H9 (cell line): ENCODE measurements at regions not wholly inside any gene's neighbourhood (a gene's known extent, or its start where the extent isn't known, plus 50 kb on each side); places are given as distances from the start of the nearest gene placed in this dataset.

Experiments
- DNase-seq: peaks from one replicate; pipeline ENCODE4 v3.0.0-alpha.2; 2017
- H2AFZ ChIP-seq: one replicate; pipeline ENCODE4 v1.6.1; 2013; ENCODE audit warnings: mild to moderate bottlenecking, low read length, control low read depth, moderate library complexity
- H2AK5ac ChIP-seq: 2 replicates; pipeline ENCODE4 v1.6.1; 2013; ENCODE audit warnings: low read length, control low read depth, mixed read lengths; ENCODE audit not compliant: insufficient read length
- H2BK120ac ChIP-seq: one replicate; pipeline ENCODE4 v1.6.1; 2013; ENCODE audit warnings: low read depth, mild to moderate bottlenecking, low read length, control low read depth, inconsistent platforms; ENCODE audit not compliant: poor library complexity, severe bottlenecking
- H2BK12ac ChIP-seq: 2 replicates; pipeline ENCODE4 v1.6.1; 2013; ENCODE audit warnings: low read length, control low read depth, mixed read lengths, low read depth; ENCODE audit not compliant: insufficient read length
- H2BK15ac ChIP-seq: 2 replicates; pipeline ENCODE4 v1.6.1; 2013; ENCODE audit warnings: low read depth, low read length, control low read depth
- H2BK20ac ChIP-seq: one replicate; pipeline ENCODE4 v1.6.1; 2013; ENCODE audit warnings: low read depth, mild to moderate bottlenecking, low read length, control low read depth, inconsistent platforms; ENCODE audit not compliant: poor library complexity, severe bottlenecking
- H2BK5ac ChIP-seq: 2 replicates; pipeline ENCODE4 v1.6.1; 2013; ENCODE audit warnings: low read length, control low read depth, mixed read lengths; ENCODE audit not compliant: insufficient read length
- H3K14ac ChIP-seq: 2 replicates; pipeline ENCODE4 v1.6.1; 2013; ENCODE audit warnings: low read length, control low read depth; ENCODE audit not compliant: insufficient read depth
- H3K18ac ChIP-seq: 2 replicates; pipeline ENCODE4 v1.6.1; 2013; ENCODE audit warnings: low read depth, mild to moderate bottlenecking, mixed read lengths, low read length, control low read depth; ENCODE audit not compliant: insufficient read length
- H3K23ac ChIP-seq: 2 replicates; pipeline ENCODE4 v1.6.1; 2013; ENCODE audit warnings: low read length, control low read depth, mixed read lengths, low read depth; ENCODE audit not compliant: insufficient read length
- H3K23me2 ChIP-seq: 2 replicates; pipeline ENCODE4 v1.6.1; 2013; ENCODE audit warnings: low read depth, mild to moderate bottlenecking, mixed read lengths, low read length, control low read depth; ENCODE audit not compliant: insufficient read length, poor library complexity, severe bottlenecking
- H3K27ac ChIP-seq: 2 replicates; pipeline ENCODE4 v1.5.1; 2013; ENCODE audit warnings: low read length, control low read depth, mixed read lengths, low read depth; ENCODE audit not compliant: insufficient read length
- H3K27me3 ChIP-seq: 2 replicates; pipeline ENCODE4 v1.6.1; 2013; ENCODE audit warnings: low read length, control low read depth, inconsistent platforms; ENCODE audit not compliant: insufficient read depth
- H3K4ac ChIP-seq: 2 replicates; pipeline ENCODE4 v1.6.1; 2013; ENCODE audit warnings: low read depth, mild to moderate bottlenecking, control low read depth, inconsistent platforms, low read length, moderate library complexity
- H3K4me1 ChIP-seq: 2 replicates; pipeline ENCODE4 v1.6.1; 2013; ENCODE audit warnings: low read length, control low read depth, inconsistent platforms; ENCODE audit not compliant: insufficient read depth
- H3K4me2 ChIP-seq: 2 replicates; pipeline ENCODE4 v1.6.1; 2013; ENCODE audit warnings: low read length, control low read depth, mixed read lengths; ENCODE audit not compliant: insufficient read length, insufficient read depth
- H3K56ac ChIP-seq: 2 replicates; pipeline ENCODE4 v1.6.1; 2013; ENCODE audit warnings: low read depth, mild to moderate bottlenecking, mixed read lengths, low read length, control low read depth; ENCODE audit not compliant: insufficient read length
- H3K79me1 ChIP-seq: 2 replicates; pipeline ENCODE4 v1.6.1; 2013; ENCODE audit warnings: low read depth, mild to moderate bottlenecking, moderate library complexity, low read length, control low read depth, inconsistent platforms; ENCODE audit not compliant: insufficient read depth, poor library complexity, severe bottlenecking
- H3K79me2 ChIP-seq: 2 replicates; pipeline ENCODE4 v1.6.1; 2013; ENCODE audit warnings: low read length, control low read depth, inconsistent platforms; ENCODE audit not compliant: insufficient read depth
- H3K9ac ChIP-seq: 2 replicates; pipeline ENCODE4 v1.6.1; 2013; ENCODE audit warnings: low read length, control low read depth, mixed read lengths; ENCODE audit not compliant: insufficient read length; ENCODE audit errors: extremely low read depth
- H3K9me3 ChIP-seq: one replicate; pipeline ENCODE4 v1.6.1; 2013; ENCODE audit warnings: low read depth, low read length, inconsistent platforms; ENCODE audit not compliant: control insufficient read depth
- H3T11ph ChIP-seq: one replicate; pipeline ENCODE4 v1.6.1; 2013; ENCODE audit warnings: mild to moderate bottlenecking, low read length, control low read depth, inconsistent platforms
- H4K20me1 ChIP-seq: one replicate; pipeline ENCODE4 v1.6.1; 2013; ENCODE audit not compliant: control insufficient read depth, insufficient read length, insufficient read depth
- H4K5ac ChIP-seq: 2 replicates; pipeline ENCODE4 v1.6.1; 2013; ENCODE audit warnings: low read depth, mild to moderate bottlenecking, mixed read lengths, low read length, control low read depth; ENCODE audit not compliant: insufficient read length
- H4K8ac ChIP-seq: replicated peaks from 2 replicates; pipeline ENCODE4 v1.6.1; 2013; ENCODE audit warnings: low read length, control low read depth, mixed read lengths, low read depth; ENCODE audit not compliant: insufficient read length
- H4K91ac ChIP-seq: 2 replicates; pipeline ENCODE4 v1.6.1; 2013; ENCODE audit warnings: low read depth, mild to moderate bottlenecking, moderate library complexity, mixed read lengths, low read length, control low read depth; ENCODE audit not compliant: insufficient read length
- H3K27ac Mint-ChIP-seq, 3 experiments: 2 replicates in 2 of 3; 3 replicates in 1 of 3; pipeline ENCODE4 v1.8.0; 2020 to 2021; ENCODE audit warnings: mixed read lengths in 3 of 3, mild to moderate bottlenecking in 1 of 3, moderate library complexity in 1 of 3
- H3K27me3 Mint-ChIP-seq: 2 replicates; pipeline ENCODE4 v1.8.0; 2021; ENCODE audit warnings: low read depth, mild to moderate bottlenecking, moderate library complexity, mixed read lengths
- H3K36me3 Mint-ChIP-seq, 3 experiments: 2 replicates in 2 of 3; 3 replicates in 1 of 3; pipeline ENCODE4 v1.8.0; 2020 to 2021; ENCODE audit warnings: low read depth in 3 of 3, mixed read lengths in 3 of 3; ENCODE audit not compliant: insufficient read depth in 1 of 3
- H3K4me1 Mint-ChIP-seq, 2 experiments: 2 replicates each; pipeline ENCODE4 v1.8.0; 2020; ENCODE audit warnings: mixed read lengths in 2 of 2
- H3K4me3 Mint-ChIP-seq, 2 experiments: 2 replicates in 1 of 2; 3 replicates in 1 of 2; pipeline ENCODE4 v1.8.0; 2020 to 2021; ENCODE audit warnings: mild to moderate bottlenecking in 2 of 2, mixed read lengths in 2 of 2, moderate library complexity in 1 of 2
- H3K9me3 Mint-ChIP-seq, 2 experiments: 2 replicates in 1 of 2; 3 replicates in 1 of 2; pipeline ENCODE4 v1.8.0; 2020; ENCODE audit warnings: mild to moderate bottlenecking in 2 of 2, mixed read lengths in 2 of 2, moderate library complexity in 1 of 2
- WGBS: extraction: QIAGEN DNeasy Blood & Tissue Kit; methylation state at CpG from one replicate; pipeline ENCODE4 v1.1.7; 2013; ENCODE audit warnings: missing lambda C conversion rate, low lambda C conversion rate, mixed read lengths; ENCODE audit not compliant: insufficient read length; ENCODE audit errors: extremely low coverage; 5-methylcytosine and 5-hydroxymethylcytosine counted together
- TF ChIP-seq, protein P1 (sequence below): fragments of 200-600 bp; sonication (generic); conservative IDR thresholded peaks from 3 replicates; pipeline ENCODE4 v1.8.0; 2021; ENCODE audit warnings: antibody characterized with exemption, mild to moderate bottlenecking

DNA sequence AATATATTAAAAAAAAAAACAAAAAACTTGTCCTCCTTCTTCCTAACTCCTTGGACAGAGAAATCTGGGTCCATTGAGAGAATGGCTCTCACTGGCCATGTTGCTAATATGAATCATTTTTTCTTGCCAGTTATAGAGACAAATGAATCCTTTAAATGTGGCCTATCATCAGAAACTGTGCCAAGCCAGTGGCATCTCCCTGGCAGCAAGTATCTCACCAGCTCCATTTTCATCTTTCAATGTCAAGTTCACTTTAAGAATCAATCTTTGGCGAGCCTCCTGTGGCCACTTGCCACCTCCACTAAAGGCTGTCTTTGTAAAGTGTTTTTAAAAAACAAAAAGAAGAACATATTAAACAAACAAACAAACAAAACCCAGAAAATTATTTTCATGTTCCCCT is 202.5 kb downstream of the TUSC7 start:
- no peak overlapping the region for H3K56ac ChIP-seq
- no peak overlapping the region for H2AFZ ChIP-seq
- peaks cover 0 to 7% (median 0%) of the 10 kb centered on the region in 3 experiments; a peak in 1 of 7 replicates for H3K36me3 Mint-ChIP-seq
- no peaks in the 10 kb centered on the region for H3K4me1 ChIP-seq
- H3K4me3 Mint-ChIP-seq, result no peak overlapping the region
- no peak overlapping the region for H3K23ac ChIP-seq
- H3K4ac ChIP-seq, result no peak overlapping the region
- no peak overlapping the region for H3K14ac ChIP-seq
- no peaks in the 10 kb centered on the region for H3K9me3 ChIP-seq
- H4K20me1 ChIP-seq, result no peaks in the 10 kb centered on the region
- no peak overlapping the region for H4K8ac ChIP-seq
- no peak overlapping the region for H2BK120ac ChIP-seq
- peaks cover 0 to 2% of the 10 kb centered on the region in 2 experiments; a peak in 1 of 5 replicates for H3K9me3 Mint-ChIP-seq
- H2AK5ac ChIP-seq, result no peak overlapping the region
- no peak overlapping the region for H2BK15ac ChIP-seq
- no peak for DNase-seq
- no peak overlapping the region for H3K27ac ChIP-seq
- H3T11ph ChIP-seq, result no peak overlapping the region
- no peak overlapping the region for H2BK20ac ChIP-seq
- no peak overlapping the region for H3K27ac Mint-ChIP-seq
- no peak overlapping the region for H3K18ac ChIP-seq
- H4K91ac ChIP-seq, result no peak overlapping the region
- H2BK5ac ChIP-seq, result no peak overlapping the region
- no peaks in the 10 kb centered on the region for H3K79me1 ChIP-seq
- H3K27me3 ChIP-seq, result no peaks in the 10 kb centered on the region
- no peaks in the 10 kb centered on the region for H3K23me2 ChIP-seq
- no peak overlapping the region for H4K5ac ChIP-seq
- H3K79me2 ChIP-seq, result no peaks in the 10 kb centered on the region
- H3K27me3 Mint-ChIP-seq, result no peaks in the 10 kb centered on the region
- no peak overlapping the region for H3K4me2 ChIP-seq
- TF ChIP-seq, protein P1, sequence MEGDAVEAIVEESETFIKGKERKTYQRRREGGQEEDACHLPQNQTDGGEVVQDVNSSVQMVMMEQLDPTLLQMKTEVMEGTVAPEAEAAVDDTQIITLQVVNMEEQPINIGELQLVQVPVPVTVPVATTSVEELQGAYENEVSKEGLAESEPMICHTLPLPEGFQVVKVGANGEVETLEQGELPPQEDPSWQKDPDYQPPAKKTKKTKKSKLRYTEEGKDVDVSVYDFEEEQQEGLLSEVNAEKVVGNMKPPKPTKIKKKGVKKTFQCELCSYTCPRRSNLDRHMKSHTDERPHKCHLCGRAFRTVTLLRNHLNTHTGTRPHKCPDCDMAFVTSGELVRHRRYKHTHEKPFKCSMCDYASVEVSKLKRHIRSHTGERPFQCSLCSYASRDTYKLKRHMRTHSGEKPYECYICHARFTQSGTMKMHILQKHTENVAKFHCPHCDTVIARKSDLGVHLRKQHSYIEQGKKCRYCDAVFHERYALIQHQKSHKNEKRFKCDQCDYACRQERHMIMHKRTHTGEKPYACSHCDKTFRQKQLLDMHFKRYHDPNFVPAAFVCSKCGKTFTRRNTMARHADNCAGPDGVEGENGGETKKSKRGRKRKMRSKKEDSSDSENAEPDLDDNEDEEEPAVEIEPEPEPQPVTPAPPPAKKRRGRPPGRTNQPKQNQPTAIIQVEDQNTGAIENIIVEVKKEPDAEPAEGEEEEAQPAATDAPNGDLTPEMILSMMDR, result no peak
- no peak overlapping the region for H2BK12ac ChIP-seq
- no peak overlapping the region for H3K9ac ChIP-seq
- no CpG with 5 or more reads among the region's 1 CpG for WGBS
- no peaks in the 10 kb centered on the region for H3K4me1 Mint-ChIP-seq
